ENCODE measurements at regions not wholly inside any gene's neighbourhood (a gene's known extent, or its start where the extent isn't known, plus 50 kb on each side); places are given as distances from the start of the nearest gene placed in this dataset.

DNA sequence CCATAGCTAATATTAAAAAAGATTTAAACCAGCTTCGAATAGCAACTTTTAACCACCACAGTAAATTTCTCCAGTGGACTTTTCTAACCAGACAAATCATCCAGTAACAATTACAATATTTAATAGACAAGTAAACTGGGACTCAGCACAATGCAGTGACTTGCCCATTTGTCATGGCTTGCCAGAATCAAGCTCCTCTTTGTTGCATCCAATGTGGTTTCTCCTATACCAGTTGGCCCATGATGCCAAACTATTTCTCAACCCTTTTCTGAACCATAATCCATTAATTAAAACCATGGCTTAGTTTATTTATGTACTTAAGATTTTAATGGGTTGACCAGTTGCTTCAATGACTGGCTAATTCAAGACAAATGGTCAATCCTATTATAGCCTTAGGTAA lies 64.4 kb downstream of the DIO2 start:
- no peaks in the 10 kb centered on the region for H3K4me1 ChIP-seq
- H3K27me3 ChIP-seq (ENCODE audit: low read depth) = no peaks in the 10 kb centered on the region
- intact Hi-C loops (cut with micrococcal nuclease) = no loop called here
- no peaks in the 10 kb centered on the region for H3K9me3 ChIP-seq (replicated peaks)
- no peak for DNase-seq
- H3K4me3 ChIP-seq = no peak overlapping the region
- H3K27ac ChIP-seq (replicated peaks) = no peak overlapping the region
- H3K36me3 ChIP-seq = no peaks in the 10 kb centered on the region
- TF ChIP-seq, protein P1, sequence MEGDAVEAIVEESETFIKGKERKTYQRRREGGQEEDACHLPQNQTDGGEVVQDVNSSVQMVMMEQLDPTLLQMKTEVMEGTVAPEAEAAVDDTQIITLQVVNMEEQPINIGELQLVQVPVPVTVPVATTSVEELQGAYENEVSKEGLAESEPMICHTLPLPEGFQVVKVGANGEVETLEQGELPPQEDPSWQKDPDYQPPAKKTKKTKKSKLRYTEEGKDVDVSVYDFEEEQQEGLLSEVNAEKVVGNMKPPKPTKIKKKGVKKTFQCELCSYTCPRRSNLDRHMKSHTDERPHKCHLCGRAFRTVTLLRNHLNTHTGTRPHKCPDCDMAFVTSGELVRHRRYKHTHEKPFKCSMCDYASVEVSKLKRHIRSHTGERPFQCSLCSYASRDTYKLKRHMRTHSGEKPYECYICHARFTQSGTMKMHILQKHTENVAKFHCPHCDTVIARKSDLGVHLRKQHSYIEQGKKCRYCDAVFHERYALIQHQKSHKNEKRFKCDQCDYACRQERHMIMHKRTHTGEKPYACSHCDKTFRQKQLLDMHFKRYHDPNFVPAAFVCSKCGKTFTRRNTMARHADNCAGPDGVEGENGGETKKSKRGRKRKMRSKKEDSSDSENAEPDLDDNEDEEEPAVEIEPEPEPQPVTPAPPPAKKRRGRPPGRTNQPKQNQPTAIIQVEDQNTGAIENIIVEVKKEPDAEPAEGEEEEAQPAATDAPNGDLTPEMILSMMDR (IDR thresholded peaks at IDR 0.05; ENCODE audit: borderline replicate concordance) = no peak

DNA sequence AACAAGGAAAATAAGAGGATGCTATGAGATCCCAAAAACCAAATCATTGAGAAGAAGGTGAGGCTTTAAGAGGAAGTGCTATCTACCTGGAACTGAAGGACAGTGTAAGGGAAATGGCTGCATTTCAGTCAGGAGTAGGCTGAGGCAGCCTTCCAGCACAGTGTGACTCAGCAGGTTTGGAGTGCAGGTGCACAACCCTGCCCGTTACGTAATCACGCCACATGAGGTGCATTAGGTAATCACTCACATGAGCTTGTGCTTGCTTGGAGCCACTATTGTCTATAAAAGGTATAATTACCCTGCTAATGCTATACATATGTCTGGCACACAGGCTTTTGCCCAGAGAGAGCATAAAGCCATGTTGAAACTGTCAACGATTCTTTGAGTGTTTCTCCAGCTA lies 74.9 kb downstream of the DIO2 start:
- Histone ChIP-seq H3K27ac (replicated peaks) (no peak overlapping the region), H3K4me3 (no peak overlapping the region), H3K9me3 (replicated peaks) (peaks cover 12% of the 10 kb centered on the region), H3K36me3 (no peaks in the 10 kb centered on the region), H3K27me3 (ENCODE audit: low read depth) (no peaks in the 10 kb centered on the region), H3K4me1 (no peaks in the 10 kb centered on the region)
- intact Hi-C loops (cut with micrococcal nuclease) = no loop called here
- TF ChIP-seq, protein P1 (IDR thresholded peaks at IDR 0.05; ENCODE audit: borderline replicate concordance) = no peak
- DNase-seq = no peak

DNA sequence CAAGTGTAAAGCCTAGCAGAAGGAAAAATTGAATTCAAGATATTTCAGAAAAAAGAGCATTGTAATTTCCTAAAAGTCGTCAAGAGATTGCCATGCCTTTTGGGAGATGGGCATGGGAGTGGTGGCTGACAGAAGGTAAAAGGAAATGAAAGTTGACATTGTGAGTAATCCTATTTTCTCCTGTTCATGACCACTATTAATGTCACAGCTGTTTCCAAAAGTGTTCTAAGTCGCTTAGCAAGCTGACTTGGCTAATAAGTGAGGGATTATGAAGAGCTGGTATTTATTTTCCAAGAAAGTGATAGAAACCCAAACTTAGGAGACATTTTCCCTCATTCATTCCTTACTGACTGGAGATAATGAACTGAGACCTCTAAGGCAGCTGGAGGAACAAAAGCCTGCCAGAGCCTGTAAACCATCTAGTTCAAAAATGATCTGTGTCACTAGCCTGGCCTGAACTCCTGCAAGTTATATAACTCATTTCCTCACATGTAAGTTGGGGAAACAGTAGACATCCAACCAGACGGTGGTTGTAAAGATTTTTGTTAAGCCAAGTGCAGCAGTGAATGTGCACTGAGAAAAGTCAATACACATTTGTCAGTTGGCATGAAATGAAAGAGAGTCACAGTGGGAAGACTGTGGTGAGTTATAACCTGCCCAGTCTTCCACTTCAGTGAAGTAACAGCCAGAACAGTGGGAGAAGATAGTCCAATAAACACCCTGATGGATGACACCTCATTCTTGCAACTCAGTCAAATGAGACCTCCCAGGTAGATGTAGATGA lies 75.8 kb downstream of the DIO2 start:
- peak overlapping the region; percentile 25 for H3K27ac ChIP-seq (replicated peaks)
- TF ChIP-seq, protein P1 (IDR thresholded peaks at IDR 0.05; ENCODE audit: borderline replicate concordance) = no peak
- H3K4me3 ChIP-seq = no peak overlapping the region
- no peaks in the 10 kb centered on the region for H3K4me1 ChIP-seq
- DNase-seq = no peak
- peaks cover 12% of the 10 kb centered on the region for H3K9me3 ChIP-seq (replicated peaks)
- no peaks in the 10 kb centered on the region for H3K36me3 ChIP-seq
- H3K27me3 ChIP-seq (ENCODE audit: low read depth) = no peaks in the 10 kb centered on the region
- intact Hi-C loops (cut with micrococcal nuclease) = no loop called here

DNA sequence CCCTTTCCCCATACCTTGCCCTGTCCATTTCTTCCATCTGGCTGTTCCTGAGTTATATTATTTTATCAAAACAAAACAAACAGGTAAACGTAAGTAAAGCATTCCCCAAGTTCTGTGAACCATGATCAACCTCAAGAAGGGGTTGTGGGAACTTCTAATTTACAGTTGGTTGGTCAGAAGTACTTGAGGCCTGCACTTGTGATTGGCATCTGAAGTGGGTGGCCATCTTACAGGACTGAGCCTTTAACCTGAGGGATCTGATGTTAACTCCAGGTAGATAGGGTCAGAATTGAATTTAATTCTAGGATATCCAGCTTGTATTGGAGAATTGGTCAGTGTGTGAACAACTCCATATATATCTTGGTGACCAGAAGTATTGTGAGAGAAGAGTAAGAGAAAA lies 77.0 kb downstream of the DIO2 start:
- H3K36me3 ChIP-seq = no peaks in the 10 kb centered on the region
- H3K4me3 ChIP-seq = no peak overlapping the region
- intact Hi-C loops (cut with micrococcal nuclease) = no loop called here
- DNase-seq = no peak
- no peaks in the 10 kb centered on the region for H3K27me3 ChIP-seq (ENCODE audit: low read depth)
- peaks cover 12% of the 10 kb centered on the region for H3K9me3 ChIP-seq (replicated peaks)
- no peaks in the 10 kb centered on the region for H3K4me1 ChIP-seq
- TF ChIP-seq, protein P1 (IDR thresholded peaks at IDR 0.05; ENCODE audit: borderline replicate concordance) = no peak
- H3K27ac ChIP-seq (replicated peaks) = no peak overlapping the region

DNA sequence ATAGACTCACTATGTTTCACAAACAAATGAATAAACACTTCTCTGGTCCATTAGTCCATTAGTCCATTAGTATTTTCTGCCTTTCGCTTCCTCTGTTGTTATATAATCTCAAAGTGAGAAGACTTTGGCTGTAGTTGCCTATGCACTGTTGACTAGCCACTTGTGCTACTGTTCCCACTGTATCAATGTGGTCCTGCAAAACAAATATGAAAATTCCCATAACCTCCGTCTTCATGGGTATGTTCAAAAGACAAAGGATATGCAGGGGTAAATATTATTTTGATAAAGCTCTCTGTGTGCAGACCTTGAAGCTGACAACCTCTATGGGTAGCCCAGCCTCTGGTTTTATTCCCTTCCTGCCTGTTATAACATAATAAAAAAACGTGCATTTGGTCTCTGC lies 77.8 kb downstream of the DIO2 start:
- DNase-seq = no peak
- TF ChIP-seq, protein P1 (IDR thresholded peaks at IDR 0.05; ENCODE audit: borderline replicate concordance) = no peak
- H3K27ac ChIP-seq (replicated peaks) = no peak overlapping the region

More for the DNA sequence above, 77.8 kb downstream of the DIO2 start:
- H3K36me3 ChIP-seq = no peaks in the 10 kb centered on the region
- intact Hi-C loops (cut with micrococcal nuclease) = no loop called here
- no peaks in the 10 kb centered on the region for H3K4me1 ChIP-seq
- no peak overlapping the region for H3K4me3 ChIP-seq
- peaks cover 21% of the 10 kb centered on the region for H3K9me3 ChIP-seq (replicated peaks)
- H3K27me3 ChIP-seq (ENCODE audit: low read depth) = no peaks in the 10 kb centered on the region
